Stimulated activated CD8-positive, alpha-beta memory T cell treated with anti-CD3 and anti-CD28 coated beads, Interleukin-15, amount 100 ng/mL, for 4 hours (primary cell): ENCODE measurements at regions not wholly inside any gene's neighbourhood (a gene's known extent, or its start where the extent isn't known, plus 50 kb on each side); places are given as distances from the start of the nearest gene placed in this dataset.

Experiments used
- DNase-seq, 2 donors: peaks; one replicate each; pipeline ENCODE4 v3.0.0-alpha.2; 2020; ENCODE audit warnings: low read depth in 2 of 2

GRCh38 chr9:89655990-89656657 is 51.3 kb downstream of the GADD45G start:
- no peak for DNase-seq

DNA sequence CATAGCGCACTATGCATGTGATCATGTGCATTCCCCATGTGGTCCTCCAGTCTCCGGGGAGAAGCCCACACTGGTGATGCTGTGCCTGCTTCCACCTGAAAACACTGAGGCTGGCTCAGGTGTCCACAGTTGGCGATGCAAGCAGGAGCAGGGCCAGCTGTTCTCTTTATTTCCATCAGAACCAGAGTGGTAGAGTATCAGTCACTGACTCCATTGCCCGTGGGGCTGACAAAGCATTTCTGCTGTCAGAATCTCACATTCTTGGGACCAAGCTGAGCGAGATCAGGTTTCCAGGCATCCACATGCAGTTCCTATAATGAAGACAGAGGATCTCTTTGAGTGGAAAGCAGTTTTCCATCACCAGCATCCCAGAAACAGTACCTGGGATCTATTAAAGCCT is 52.5 kb downstream of the GADD45G start:
- DNase-seq = no peak

DNA sequence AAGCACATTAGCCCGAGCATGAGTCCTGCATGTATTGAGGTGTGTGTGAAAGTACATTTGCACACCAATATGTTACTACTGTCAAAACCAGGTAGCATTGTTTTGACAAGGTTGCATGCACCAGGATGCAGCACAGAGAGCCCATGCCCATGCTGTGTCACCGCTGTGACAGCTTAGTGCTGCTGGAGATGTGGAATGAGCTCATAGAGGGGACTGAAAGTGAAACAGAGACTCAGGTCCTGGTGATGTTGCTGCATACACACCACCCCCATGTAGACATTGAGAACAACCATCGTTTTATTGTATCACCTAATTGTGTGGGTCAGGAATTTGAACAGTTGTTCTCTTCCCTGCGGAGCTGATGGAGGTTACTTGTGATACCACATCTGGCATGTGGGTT is 53.0 kb downstream of the GADD45G start:
- no peak for DNase-seq

DNA sequence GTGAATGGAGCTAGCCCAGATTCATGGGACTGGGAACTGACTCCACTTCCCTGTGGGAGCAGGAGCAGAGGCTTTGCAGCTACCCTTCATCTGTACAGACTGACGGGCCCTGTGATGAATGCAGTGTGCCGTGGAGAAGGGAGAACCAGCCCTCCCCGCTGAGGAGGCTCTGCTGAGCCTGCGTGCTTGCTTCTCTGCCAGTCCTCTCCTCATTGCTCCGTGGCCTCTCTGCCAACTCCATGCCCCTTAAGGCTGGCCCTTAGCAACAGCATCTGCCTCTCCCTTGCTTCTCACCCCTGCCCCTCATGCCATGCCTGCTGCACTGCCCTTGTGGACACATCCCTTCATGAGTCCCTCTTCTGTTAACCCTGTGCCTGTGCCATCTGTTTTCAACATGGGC is 53.6 kb downstream of the GADD45G start:
- DNase-seq = no peak

GRCh38 chr9:89658931-89659330 is 54.1 kb downstream of the GADD45G start:
- DNase-seq = no peak

- DNase-seq = no peak
These were observed 54.7 kb downstream of the GADD45G start for GRCh38 chr9:89659473-89659872.

DNA sequence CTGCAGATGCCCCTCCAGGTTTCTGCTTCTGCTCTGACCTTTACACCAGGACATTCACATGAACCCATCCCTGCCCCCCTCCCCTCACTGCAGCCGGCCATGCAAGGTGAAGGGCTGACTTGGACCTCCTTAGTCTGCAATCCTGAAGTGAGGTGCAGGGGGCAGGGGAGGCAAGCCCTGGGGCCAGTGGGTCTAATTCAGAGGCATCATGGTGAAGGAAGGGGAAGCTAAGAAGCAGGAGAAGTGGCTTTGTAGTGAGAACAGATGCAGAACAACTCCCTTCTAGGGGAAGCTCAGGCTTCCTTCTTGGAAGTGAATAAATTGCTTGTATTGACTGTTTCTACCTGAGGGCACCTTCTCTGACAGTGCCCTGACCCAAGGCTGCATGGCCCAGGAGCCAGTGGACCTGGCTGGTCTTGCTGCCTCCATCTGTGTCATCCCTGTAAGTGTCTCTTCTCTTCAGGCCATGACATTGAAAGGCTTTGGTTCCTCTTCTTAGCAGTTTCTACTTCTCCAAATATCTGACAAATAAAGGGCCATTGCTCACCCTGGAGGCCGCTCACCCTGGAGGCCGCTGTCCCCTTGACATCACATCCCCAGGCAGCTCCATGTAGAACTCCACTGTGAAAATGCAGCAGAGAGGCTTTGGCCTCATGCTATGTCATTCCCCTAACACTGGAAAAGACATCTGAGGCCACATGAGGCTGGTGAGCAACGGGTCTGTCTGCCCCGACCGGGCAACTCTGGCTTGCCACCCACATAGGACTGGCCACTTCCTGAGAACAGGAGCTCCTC is 55.3 kb downstream of the GADD45G start:
- no peak for DNase-seq

GRCh38 chr9:89661391-89661949 is 56.7 kb downstream of the GADD45G start:
- DNase-seq = no peak

DNA sequence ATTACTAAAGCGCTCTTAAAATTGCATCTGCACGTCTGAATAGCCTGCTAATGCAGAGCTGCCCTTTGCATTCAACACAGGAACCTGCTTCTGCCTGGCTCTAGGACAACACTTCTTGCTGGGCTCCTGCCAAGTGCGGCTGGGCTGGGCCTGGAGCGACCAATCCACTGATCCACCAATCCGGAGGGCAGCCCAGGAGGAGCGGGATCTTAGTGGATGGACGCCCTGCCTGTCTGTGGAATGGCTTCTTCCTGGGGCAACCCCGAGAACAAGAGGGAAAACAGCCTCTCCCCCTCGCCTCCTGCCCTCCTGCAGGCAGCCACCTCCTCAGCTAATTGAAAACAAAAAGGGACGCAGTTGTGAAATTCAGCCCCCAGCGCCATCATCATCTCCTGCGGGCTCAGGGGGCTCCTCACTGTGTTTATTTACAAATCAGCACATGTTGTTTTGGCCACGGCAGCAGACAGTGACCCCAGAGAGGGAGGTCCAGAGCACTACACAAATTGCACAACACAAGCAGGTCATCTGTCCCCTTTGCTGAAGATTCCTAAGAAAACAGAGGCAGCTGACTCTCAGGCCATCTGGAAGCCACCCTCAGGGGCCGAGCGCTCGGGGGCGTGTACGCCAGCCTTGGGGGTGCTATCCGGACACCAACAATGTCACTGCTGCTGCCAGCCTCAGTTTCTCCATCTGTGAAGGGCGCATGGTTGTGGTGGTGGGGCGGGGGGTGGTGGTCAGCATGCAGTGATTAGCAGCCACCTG is 57.3 kb downstream of the GADD45G start:
- DNase-seq = no peak

GRCh38 chr9:89662718-89663613 is 58.2 kb downstream of the GADD45G start:
- no peak for DNase-seq

DNA sequence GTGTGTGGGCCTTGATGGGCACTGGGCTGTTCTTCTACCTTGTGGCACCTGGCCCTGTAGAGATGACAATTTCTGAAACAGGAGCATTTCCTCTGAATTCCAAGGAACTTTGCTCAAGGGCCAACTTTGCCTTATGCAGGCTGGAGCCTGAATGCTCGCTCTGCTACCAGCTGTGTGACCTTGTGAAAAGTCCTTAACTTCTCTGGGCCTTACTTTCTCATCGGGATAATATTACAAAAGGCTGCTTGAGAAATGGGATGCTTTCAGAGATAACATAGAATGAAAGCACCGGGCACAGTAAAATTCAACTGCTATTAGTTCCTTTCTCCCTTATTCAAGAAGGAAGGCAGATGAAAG is 58.8 kb downstream of the GADD45G start:
- DNase-seq = no peak

DNA sequence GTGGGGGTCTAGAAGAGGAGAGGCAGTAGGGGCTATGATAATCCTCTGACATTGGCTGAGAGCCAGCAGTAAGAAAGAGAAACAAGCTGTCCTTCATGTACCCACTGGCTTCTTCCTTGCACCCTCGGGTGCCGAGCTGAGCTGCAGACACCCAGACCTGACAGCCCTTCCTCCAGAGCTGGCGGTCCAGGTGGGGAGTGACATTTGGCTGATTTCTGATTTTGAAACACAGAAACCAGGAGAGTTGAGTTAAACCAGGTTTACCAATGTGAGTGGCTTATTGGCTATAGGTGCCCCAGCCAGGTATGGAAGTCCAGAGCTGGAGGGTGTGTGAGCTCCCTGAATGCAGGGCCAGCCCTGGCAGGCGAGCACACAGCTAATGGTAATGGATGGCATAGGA is 59.2 kb downstream of the GADD45G start:
- DNase-seq = no peak

- no peak for DNase-seq
These were observed 60.1 kb downstream of the GADD45G start for GRCh38 chr9:89664896-89665329.

- DNase-seq = no peak
These were observed 61.6 kb downstream of the GADD45G start for GRCh38 chr9:89666364-89666763.

GRCh38 chr9:89666950-89667349 is 62.1 kb downstream of the GADD45G start:
- DNase-seq = no peak

GRCh38 chr9:89667726-89668125 is 62.9 kb downstream of the GADD45G start:
- no peak for DNase-seq

DNA sequence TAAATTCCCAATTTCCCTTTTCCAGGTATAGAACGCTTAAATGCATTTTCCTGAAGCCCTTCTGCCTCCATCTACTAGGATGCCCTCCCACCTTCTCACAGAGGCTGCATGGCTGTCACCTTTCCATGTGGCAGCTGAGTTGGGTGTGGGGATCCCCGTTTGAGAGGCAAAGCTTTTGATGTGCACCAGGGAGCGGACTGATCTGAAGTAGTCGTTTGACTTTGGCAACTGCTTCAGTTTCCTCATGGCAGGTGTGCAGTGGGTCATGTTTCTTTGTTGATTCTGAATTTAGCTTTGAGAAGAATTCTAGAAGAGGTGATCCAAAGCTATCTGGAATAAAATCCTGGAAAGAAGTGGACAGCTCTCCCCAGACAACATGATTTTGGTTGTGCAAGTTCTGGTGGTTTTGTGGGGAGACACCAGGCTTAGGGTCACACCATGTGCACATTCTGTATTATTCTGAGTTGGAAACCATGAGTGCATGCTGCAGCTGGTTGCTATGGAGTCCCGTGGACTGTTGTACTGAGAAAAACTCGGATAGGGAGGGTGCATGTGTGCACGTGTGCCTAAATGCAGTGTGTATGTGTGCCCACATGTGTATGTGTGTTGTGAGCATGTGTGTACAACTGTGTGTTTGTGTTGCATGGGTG is 63.5 kb downstream of the GADD45G start:
- no peak for DNase-seq

DNA sequence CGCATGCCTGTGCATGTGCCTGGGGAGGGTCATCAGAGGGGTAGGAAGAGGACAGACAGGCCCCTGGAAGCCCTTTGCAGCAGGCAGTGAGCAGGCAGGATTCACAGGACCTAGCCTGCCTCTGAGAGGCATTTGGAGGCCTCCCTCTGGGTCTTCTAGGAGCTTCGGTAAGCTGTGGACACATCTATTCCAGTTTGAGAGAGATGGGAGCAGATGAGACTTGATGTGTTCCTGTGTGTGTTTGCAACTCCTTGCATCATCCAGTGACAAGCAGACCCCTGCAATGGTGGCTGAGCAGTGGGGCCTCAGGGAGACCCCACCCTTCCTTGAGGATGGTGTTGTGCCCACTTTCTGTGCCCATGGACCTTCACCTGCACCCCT is 64.0 kb downstream of the GADD45G start:
- no peak for DNase-seq

- no peak for DNase-seq
These were observed 64.6 kb downstream of the GADD45G start for GRCh38 chr9:89669361-89669842.

- no peak for DNase-seq
These were observed 65.3 kb downstream of the GADD45G start for GRCh38 chr9:89670114-89670513.
